KBM-7 (cell line): ENCODE measurements at regions not wholly inside any gene's neighbourhood (a gene's known extent, or its start where the extent isn't known, plus 50 kb on each side); places are given as distances from the start of the nearest gene placed in this dataset.

ENCODE experiments used
- DNase-seq: peaks from one replicate; pipeline ENCODE4 v3.0.0-alpha.2; 2015
- in situ Hi-C: fragments of 300-500 bp; cut with MboI; formaldehyde crosslinking; loops from 2 replicates; pipeline ENCODE4 v1.14.3; 2020; ENCODE audit warnings: low sequenced_read_pairs, low pct_unique_long_range_greater_than_20kb, mixed read lengths

GRCh38 chr13:109843695-109844094 is 57.3 kb upstream of the IRS2 start:
- in situ Hi-C loops = no loop called here
- DNase-seq = no peak

GRCh38 chr13:109842212-109842920 is 56.0 kb upstream of the IRS2 start:
- no peak for DNase-seq
- in situ Hi-C loops = no loop called here

DNA sequence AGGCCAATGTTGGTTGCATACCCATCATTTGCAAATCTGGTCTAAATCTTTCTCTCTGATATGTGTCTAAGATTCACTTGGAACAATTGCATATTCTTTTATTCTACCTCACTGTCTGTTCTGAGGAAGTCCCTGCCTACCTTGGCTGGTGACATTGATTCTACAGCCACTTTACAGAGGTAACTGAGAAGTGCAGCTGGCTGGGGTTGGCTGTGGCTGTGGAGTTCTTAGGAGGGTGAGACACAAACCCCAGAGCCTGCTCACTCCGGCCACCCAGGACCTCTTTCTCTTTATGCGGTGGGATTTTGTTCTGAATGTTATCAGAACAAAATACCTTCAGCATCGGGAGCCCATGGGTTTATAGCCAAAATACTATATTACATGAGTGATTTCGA is 54.5 kb upstream of the IRS2 start:
- in situ Hi-C loops = no loop called here
- DNase-seq = no peak

GRCh38 chr13:109840201-109840892 is 54.0 kb upstream of the IRS2 start:
- peak; percentile 75 for DNase-seq
- in situ Hi-C loops = no loop called here

GRCh38 chr13:109836629-109837607 is 50.5 kb upstream of the IRS2 start:
- in situ Hi-C loops = no loop called here
- no peak for DNase-seq
